ENCODE measurements at regions not wholly inside any gene's neighbourhood (a gene's known extent, or its start where the extent isn't known, plus 50 kb on each side); places are given as distances from the start of the nearest gene placed in this dataset.
A peak's percentile ranks its signal among the peaks of the same experiment; 100 is the strongest.

GRCh38 chr3:25945836-25946235 is 155.9 kb downstream of the OXSM start:
- Mint-ChIP-seq H3K27ac (no peak overlapping the region), H3K9me3 (peaks cover 0 to 1% of the 10 kb centered on the region in 2 donors), H3K36me3 (no peaks in the 10 kb centered on the region), H3K27me3 (peaks cover 0 to 4% of the 10 kb centered on the region in 2 donors), H3K4me1 (no peaks in the 10 kb centered on the region), H3K4me3 (no peak overlapping the region)
- DNase-seq (no peak), ATAC-seq (replicated peaks) (peak; percentile 53 to 57)

GRCh38 chr3:25952133-25952532 is 162.2 kb downstream of the OXSM start:
- Mint-ChIP-seq H3K36me3 (no peaks in the 10 kb centered on the region), H3K4me3 (no peak overlapping the region), H3K27ac (no peak overlapping the region), H3K27me3 (no peaks in the 10 kb centered on the region), H3K9me3 (no peaks in the 10 kb centered on the region), H3K4me1 (no peaks in the 10 kb centered on the region)
- no peak for DNase-seq
- no peak for ATAC-seq (replicated peaks)

- Mint-ChIP-seq H3K4me3 (no peak overlapping the region), H3K27me3 (no peaks in the 10 kb centered on the region), H3K36me3 (no peaks in the 10 kb centered on the region), H3K27ac (no peak overlapping the region), H3K9me3 (no peaks in the 10 kb centered on the region), H3K4me1 (no peaks in the 10 kb centered on the region)
- no peak for DNase-seq
- ATAC-seq (replicated peaks): no peak
Observed at GRCh38 chr3:25957026-25957425, 167.1 kb downstream of the OXSM start.

- no peaks in the 10 kb centered on the region for H3K36me3 Mint-ChIP-seq
- H3K27me3 Mint-ChIP-seq: no peaks in the 10 kb centered on the region
- no peak for DNase-seq
- H3K4me1 Mint-ChIP-seq: no peaks in the 10 kb centered on the region
- no peaks in the 10 kb centered on the region for H3K9me3 Mint-ChIP-seq
- no peak for ATAC-seq (replicated peaks)
- no peak overlapping the region for H3K4me3 Mint-ChIP-seq
- no peak overlapping the region for H3K27ac Mint-ChIP-seq
Observed at GRCh38 chr3:25960776-25961175, 170.9 kb downstream of the OXSM start.

- Mint-ChIP-seq H3K36me3 (no peaks in the 10 kb centered on the region), H3K9me3 (no peaks in the 10 kb centered on the region), H3K27ac (no peak overlapping the region), H3K27me3 (no peaks in the 10 kb centered on the region), H3K4me1 (no peaks in the 10 kb centered on the region), H3K4me3 (no peak overlapping the region)
- DNase-seq: no peak
- ATAC-seq (replicated peaks): no peak
Observed at GRCh38 chr3:25962255-25962654, 172.4 kb downstream of the OXSM start.

- DNase-seq: no peak
- H3K36me3 Mint-ChIP-seq: no peaks in the 10 kb centered on the region
- H3K9me3 Mint-ChIP-seq: no peaks in the 10 kb centered on the region
- no peak overlapping the region for H3K27ac Mint-ChIP-seq
- no peaks in the 10 kb centered on the region for H3K27me3 Mint-ChIP-seq
- ATAC-seq (replicated peaks): no peak
- H3K4me1 Mint-ChIP-seq: no peaks in the 10 kb centered on the region
- no peak overlapping the region for H3K4me3 Mint-ChIP-seq
Observed at GRCh38 chr3:25964141-25964540, 174.3 kb downstream of the OXSM start.

- no peak overlapping the region for H3K4me3 Mint-ChIP-seq
- no peak for DNase-seq
Observed at GRCh38 chr3:25967385-25967784, 177.5 kb downstream of the OXSM start.

GRCh38 chr3:25971736-25972135 is 181.8 kb downstream of the OXSM start:
- Mint-ChIP-seq H3K36me3 (no peaks in the 10 kb centered on the region), H3K4me3 (no peak overlapping the region), H3K27ac (no peak overlapping the region), H3K4me1 (no peaks in the 10 kb centered on the region), H3K9me3 (peaks cover 0 to 1% of the 10 kb centered on the region in 2 donors), H3K27me3 (peaks cover 0 to 7% of the 10 kb centered on the region in 2 donors)
- ATAC-seq (replicated peaks) (no peak), DNase-seq (no peak)

More at GRCh38 chr3:25967385-25967784, 177.5 kb downstream of the OXSM start:
- Mint-ChIP-seq H3K36me3 (no peaks in the 10 kb centered on the region), H3K4me1 (no peaks in the 10 kb centered on the region), H3K9me3 (peaks cover 0 to 1% of the 10 kb centered on the region in 2 donors), H3K27me3 (peaks cover 0 to 7% of the 10 kb centered on the region in 2 donors), H3K27ac (no peak overlapping the region)
- ATAC-seq (replicated peaks): no peak

GRCh38 chr3:25973122-25973521 is 183.2 kb downstream of the OXSM start:
- Mint-ChIP-seq H3K27me3 (peaks cover 0 to 7% of the 10 kb centered on the region in 2 donors), H3K27ac (no peak overlapping the region), H3K9me3 (peaks cover 0 to 1% of the 10 kb centered on the region in 2 donors), H3K36me3 (no peaks in the 10 kb centered on the region), H3K4me3 (no peak overlapping the region), H3K4me1 (no peaks in the 10 kb centered on the region)
- no peak for DNase-seq
- ATAC-seq (replicated peaks): no peak

- no peak for ATAC-seq (replicated peaks)
- H3K36me3 Mint-ChIP-seq: no peaks in the 10 kb centered on the region
- no peak overlapping the region for H3K27ac Mint-ChIP-seq
- peaks cover 0 to 2% of the 10 kb centered on the region in 2 donors for H3K9me3 Mint-ChIP-seq
- no peak overlapping the region for H3K4me3 Mint-ChIP-seq
- H3K27me3 Mint-ChIP-seq: no peaks in the 10 kb centered on the region
- DNase-seq: no peak
- no peaks in the 10 kb centered on the region for H3K4me1 Mint-ChIP-seq
Observed at GRCh38 chr3:25982756-25983155, 192.9 kb downstream of the OXSM start.

- Mint-ChIP-seq H3K9me3 (peaks cover 0 to 2% of the 10 kb centered on the region in 2 donors), H3K27me3 (no peaks in the 10 kb centered on the region), H3K4me1 (no peaks in the 10 kb centered on the region), H3K4me3 (no peak overlapping the region), H3K27ac (no peak overlapping the region), H3K36me3 (no peaks in the 10 kb centered on the region)
- DNase-seq (no peak), ATAC-seq (replicated peaks) (no peak)
Observed at GRCh38 chr3:25985621-25986020, 195.7 kb downstream of the OXSM start.

GRCh38 chr3:25992606-25993005 is 202.7 kb downstream of the OXSM start:
- Mint-ChIP-seq H3K4me1 (no peaks in the 10 kb centered on the region), H3K27me3 (no peaks in the 10 kb centered on the region), H3K9me3 (peaks cover 11 to 17% of the 10 kb centered on the region in 2 donors), H3K27ac (no peak overlapping the region), H3K4me3 (no peak overlapping the region), H3K36me3 (no peaks in the 10 kb centered on the region)
- ATAC-seq (replicated peaks) (no peak), DNase-seq (no peak)

GRCh38 chr3:26004172-26004571 is 214.3 kb downstream of the OXSM start:
- H3K9me3 Mint-ChIP-seq: peaks cover 11 to 13% of the 10 kb centered on the region in 2 donors
- no peak overlapping the region for H3K27ac Mint-ChIP-seq
- DNase-seq (no peak), ATAC-seq (replicated peaks) (no peak)
- H3K36me3 Mint-ChIP-seq: no peaks in the 10 kb centered on the region
- no peak overlapping the region for H3K4me3 Mint-ChIP-seq
- no peaks in the 10 kb centered on the region for H3K4me1 Mint-ChIP-seq
- no peaks in the 10 kb centered on the region for H3K27me3 Mint-ChIP-seq

- Mint-ChIP-seq H3K9me3 (no peaks in the 10 kb centered on the region), H3K36me3 (no peaks in the 10 kb centered on the region), H3K4me1 (no peaks in the 10 kb centered on the region), H3K27me3 (peaks cover 0 to 3% of the 10 kb centered on the region in 2 donors), H3K27ac (no peak overlapping the region), H3K4me3 (no peak overlapping the region)
- DNase-seq: no peak
- no peak for ATAC-seq (replicated peaks)
Observed at GRCh38 chr3:26011276-26011675, 221.4 kb downstream of the OXSM start.

- ATAC-seq (replicated peaks) (no peak), DNase-seq (no peak)
- no peak overlapping the region for H3K4me3 Mint-ChIP-seq
- H3K4me1 Mint-ChIP-seq: no peaks in the 10 kb centered on the region
- peaks cover 0 to 3% of the 10 kb centered on the region in 2 donors for H3K27me3 Mint-ChIP-seq
- no peaks in the 10 kb centered on the region for H3K36me3 Mint-ChIP-seq
- no peaks in the 10 kb centered on the region for H3K9me3 Mint-ChIP-seq
- no peak overlapping the region for H3K27ac Mint-ChIP-seq
Observed at GRCh38 chr3:26012241-26012745, 222.4 kb downstream of the OXSM start.

- H3K27me3 Mint-ChIP-seq: peaks cover 0 to 3% of the 10 kb centered on the region in 2 donors
- H3K36me3 Mint-ChIP-seq: no peaks in the 10 kb centered on the region
- DNase-seq (no peak), ATAC-seq (replicated peaks) (no peak)
- H3K27ac Mint-ChIP-seq: no peak overlapping the region
- H3K9me3 Mint-ChIP-seq: peaks cover 0 to 2% of the 10 kb centered on the region in 2 donors
- no peaks in the 10 kb centered on the region for H3K4me1 Mint-ChIP-seq
- H3K4me3 Mint-ChIP-seq: no peak overlapping the region
Observed at GRCh38 chr3:26015752-26016151, 225.9 kb downstream of the OXSM start.
